HepG2 (cell line): ENCODE measurements at regions not wholly inside any gene's neighbourhood (a gene's known extent, or its start where the extent isn't known, plus 50 kb on each side); places are given as distances from the start of the nearest gene placed in this dataset.

Experiments used
- ATAC-seq: fragments of 200-7000 bp; cut with Tn5 transposase; 3 replicates; pipeline ENCODE4 v1.9.1; 2020; ENCODE audit warnings: mild to moderate bottlenecking, moderate library complexity
- BruUV-seq: library from RNA; stranded (reverse); fragments of 400-500 nt; replicated peaks from 2 replicates; lab custom pipeline; 2021; lab: Mats Ljungman, UMichigan
- CTCF ChIA-PET: fragments of 300-600 bp; formaldehyde crosslinking; extraction: SDS; loops from one replicate; lab custom pipeline; 2021; ENCODE audit warnings: low total read pairs, inconsistent platforms, low intra/inter-chr PET ratio; lab: Yijun Ruan, JAX
- POLR2A ChIA-PET: fragments of 350-600 bp; sonication (Branson Sonifier 250); formaldehyde crosslinking; loops from one replicate; lab custom pipeline; 2020; ENCODE audit warnings: antibody characterized with exemption, inconsistent platforms; lab: Yijun Ruan, JAX
- DNase-seq: peaks from one replicate; pipeline ENCODE4 v3.0.0-alpha.2; 2015; ENCODE audit warnings: low spot score
- FAIRE-seq: peaks from 3 replicates; lab custom pipeline; 2011; peaks lifted over from hg19 to GRCh38; lab: Jason Lieb, UNC
- H2AFZ ChIP-seq: one replicate; pipeline ENCODE4 v1.6.1; 2011; ENCODE audit warnings: low read length, inconsistent platforms
- H3K27ac ChIP-seq: fragments of 300-600 bp; 3 replicates; pipeline ENCODE4 v1.8.0; 2011; ENCODE audit warnings: mixed run types, mild to moderate bottlenecking, mixed read lengths, low read length, inconsistent platforms; ENCODE audit not compliant: insufficient read depth; ENCODE audit errors: extremely low read length
- H3K27me3 ChIP-seq, 2 experiments: fragments of 200-600 bp in 1 of 2; 2 replicates in 1 of 2; 3 replicates in 1 of 2; pipeline versions ENCODE4 v1.6.0 to v1.8.0; 2011; ENCODE audit warnings: low read length in 2 of 2, mild to moderate bottlenecking in 2 of 2, moderate library complexity in 2 of 2, inconsistent platforms in 1 of 2; ENCODE audit not compliant: insufficient read depth in 2 of 2, control insufficient read depth in 1 of 2
- H3K36me3 ChIP-seq, 2 experiments: fragments of 200-600 bp in 1 of 2; replicated peaks in 1 of 2; 2 replicates in 1 of 2; 3 replicates in 1 of 2; pipeline versions ENCODE4 v1.5.1 to v1.8.0; 2011; ENCODE audit warnings: low read length in 2 of 2, inconsistent platforms in 1 of 2; ENCODE audit not compliant: insufficient read depth in 2 of 2, control insufficient read depth in 1 of 2
- H3K4me1 ChIP-seq: 2 replicates; pipeline ENCODE4 v1.5.1; 2012; ENCODE audit warnings: low read length, inconsistent platforms; ENCODE audit not compliant: insufficient read depth
- H3K4me2 ChIP-seq: 2 replicates; pipeline ENCODE4 v1.6.0; 2011; ENCODE audit warnings: low read depth, low read length, inconsistent platforms
- H3K4me3 ChIP-seq, 3 experiments: fragments of 200-600 bp in 1 of 3; sonication (generic), shearing (Covaris generic) in 1 of 3; replicated peaks in 1 of 3; 2 replicates each; pipeline ENCODE4 v1.5.1; 2011 to 2016; ENCODE audit warnings: low read length in 3 of 3, inconsistent platforms in 2 of 3, low read depth in 2 of 3, mild to moderate bottlenecking in 2 of 3, control low read depth in 1 of 3, mixed read lengths in 1 of 3; ENCODE audit not compliant: insufficient read depth in 1 of 3
- H3K79me2 ChIP-seq: one replicate; pipeline ENCODE4 v1.6.1; 2011; ENCODE audit warnings: low read length, inconsistent platforms; ENCODE audit not compliant: insufficient read depth
- H3K9ac ChIP-seq: 2 replicates; pipeline ENCODE4 v1.6.0; 2011; ENCODE audit warnings: mild to moderate bottlenecking, low read depth, low read length, inconsistent platforms; ENCODE audit not compliant: insufficient read depth
- H3K9me3 ChIP-seq: 2 replicates; pipeline ENCODE4 v1.5.1; 2012; ENCODE audit warnings: mild to moderate bottlenecking, low read length
- H4K20me1 ChIP-seq: 2 replicates; pipeline ENCODE4 v1.6.0; 2011; ENCODE audit warnings: inconsistent platforms, mild to moderate bottlenecking, low read length, moderate library complexity; ENCODE audit not compliant: insufficient read depth
- BCL6 ChIP-seq: IDR thresholded peaks from 2 replicates; pipeline ENCODE4 v1.6.1; 2016; ENCODE audit warnings: missing genetic modification reagents, missing compliant biosample characterization
- DNMT1 ChIP-seq: sonication (generic); formaldehyde crosslinking; IDR thresholded peaks from 2 replicates; pipeline ENCODE4 v1.5.1; 2020; ENCODE audit warnings: mild to moderate bottlenecking, missing genetic modification reagents
- GTF2F1 ChIP-seq: fragments of 150-350 bp; IDR thresholded peaks from 2 replicates; pipeline ENCODE4 v1.6.1; 2014; ENCODE audit warnings: low read length
- GZF1 ChIP-seq: sonication (generic); formaldehyde crosslinking; IDR thresholded peaks from 2 replicates; pipeline ENCODE4 v1.5.1; 2020; ENCODE audit warnings: mild to moderate bottlenecking, missing genetic modification reagents
- KMT2B ChIP-seq: IDR thresholded peaks from 2 replicates; pipeline ENCODE4 v1.6.1; 2016; ENCODE audit warnings: missing genetic modification reagents, missing compliant biosample characterization
- MXD4 ChIP-seq: IDR thresholded peaks from 2 replicates; pipeline ENCODE4 v1.6.1; 2016; ENCODE audit warnings: mild to moderate bottlenecking, missing biosample characterization, missing genetic modification reagents
- POLR2G ChIP-seq: fragments of 200-400 bp; formaldehyde crosslinking; IDR thresholded peaks from 2 replicates; pipeline ENCODE4 v1.6.1; 2018; ENCODE audit warnings: mild to moderate bottlenecking, low read depth, low read length, moderate library complexity
- RFX1 ChIP-seq: fragments of 450-650 bp; IDR thresholded peaks from 2 replicates; pipeline ENCODE4 v1.6.1; 2017
- ZBTB1 ChIP-seq: sonication (generic); formaldehyde crosslinking; IDR thresholded peaks from 2 replicates; pipeline ENCODE4 v1.4.0; 2020; ENCODE audit warnings: missing genetic modification reagents, borderline replicate concordance
- ZMYM2 ChIP-seq: sonication (generic); formaldehyde crosslinking; IDR thresholded peaks from 2 replicates; pipeline ENCODE4 v1.8.0; 2022; ENCODE audit warnings: mild to moderate bottlenecking, missing genetic modification reagents
- ZNF296 ChIP-seq: sonication (generic); formaldehyde crosslinking; conservative IDR thresholded peaks from 2 replicates; pipeline ENCODE4 v1.5.0; 2020; ENCODE audit warnings: mild to moderate bottlenecking, missing genetic modification reagents
- ZNF335 ChIP-seq: sonication (generic); formaldehyde crosslinking; IDR thresholded peaks from 2 replicates; pipeline ENCODE4 v1.4.0; 2020; ENCODE audit warnings: missing genetic modification reagents
- ZNF577 ChIP-seq: sonication (generic); formaldehyde crosslinking; IDR thresholded peaks from 2 replicates; pipeline ENCODE4 v1.4.0; 2020; ENCODE audit warnings: mild to moderate bottlenecking, low read depth, missing genetic modification reagents, borderline replicate concordance
- ZNF788 ChIP-seq: sonication (generic); formaldehyde crosslinking; IDR thresholded peaks from 2 replicates; pipeline ENCODE4 v1.5.0; 2020; ENCODE audit warnings: mild to moderate bottlenecking, missing genetic modification reagents, borderline replicate concordance
- ZNF879 ChIP-seq: sonication (generic); formaldehyde crosslinking; IDR thresholded peaks from 2 replicates; pipeline ENCODE4 v1.8.1; 2023; ENCODE audit warnings: missing genetic modification reagents
- WGBS: methylation state at CpG from one replicate; pipeline ENCODE4 v1.1.6; 2017; ENCODE audit warnings: low lambda C conversion rate; 5-methylcytosine and 5-hydroxymethylcytosine counted together
- in situ Hi-C: cut with HindIII; loops from 2 replicates; pipeline ENCODE4 v1.10.0; 2017; ENCODE audit warnings: low pct_unique_long_range_greater_than_20kb; ENCODE audit not compliant: extremely low pct_ligation_motif_present
- intact Hi-C: fragments of 100-400 bp; cut with micrococcal nuclease; formaldehyde crosslinking; loops from one replicate; pipeline ENCODE4 v1.10.0; 2022; ENCODE audit not compliant: unreplicated experiment
- TF ChIP-seq, protein P1 (sequence below): sonication (generic); formaldehyde crosslinking; IDR thresholded peaks from 2 replicates; pipeline ENCODE4 v1.5.1; 2020; ENCODE audit warnings: mild to moderate bottlenecking, missing genetic modification reagents, borderline replicate concordance
- TF ChIP-seq, protein P2 (sequence below): sonication (generic); formaldehyde crosslinking; IDR thresholded peaks from 2 replicates; pipeline ENCODE4 v1.9.0; 2021; ENCODE audit warnings: missing genetic modification reagents, borderline replicate concordance
- TF ChIP-seq, protein P3 (sequence below): sonication (generic); formaldehyde crosslinking; IDR thresholded peaks from 2 replicates; pipeline ENCODE4 v1.8.0; 2022; ENCODE audit warnings: mild to moderate bottlenecking, missing genetic modification reagents, borderline replicate concordance

DNA sequence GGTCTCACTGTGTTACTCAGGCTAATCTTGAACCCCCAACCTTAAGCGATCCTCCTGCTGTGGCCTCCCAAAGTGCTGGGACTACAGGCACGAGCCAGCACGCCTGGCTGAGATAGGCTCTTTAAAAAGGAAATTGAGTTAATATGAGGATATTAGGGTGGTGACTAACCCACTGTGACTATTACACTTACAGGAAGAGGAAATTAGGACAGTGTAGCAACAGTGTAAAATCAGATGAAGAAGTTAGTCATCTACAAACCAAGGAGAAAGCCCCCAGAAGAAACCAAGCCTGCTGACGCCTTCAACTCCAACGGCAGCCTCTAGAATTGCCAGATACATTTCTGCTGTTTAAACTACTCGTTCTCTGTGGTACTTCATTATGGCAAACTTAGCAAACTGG is 711.9 kb downstream of the SUCLG1 start:
- intact Hi-C loops (no loop called here), in situ Hi-C loops (no loop called here)
- Histone ChIP-seq H3K36me3 (no peaks in the 10 kb centered on the region), H3K4me1 (no peaks in the 10 kb centered on the region), H2AFZ (no peak overlapping the region), H3K4me3 (no peak overlapping the region), H4K20me1 (no peaks in the 10 kb centered on the region), H3K27me3 (no peaks in the 10 kb centered on the region; a peak in 1 of 5 replicates), H3K79me2 (no peaks in the 10 kb centered on the region), H3K27ac (no peak overlapping the region), H3K4me2 (no peak overlapping the region), H3K9ac (no peak overlapping the region), H3K9me3 (peaks cover 75% of the 10 kb centered on the region)
- WGBS = 38% methylated on average over 6 of the region's 6 CpGs
- ATAC-seq (no peak), FAIRE-seq (no peak), DNase-seq (no peak)
- no TSS peak for BruUV-seq
- ChIA-PET POLR2A (no interaction called here), CTCF (no interaction called here)
- TF ChIP-seq RFX1 (no peak), ZNF335 (CRISPR knock-in tag) (no peak), ZNF788 (CRISPR knock-in tag) (no peak), DNMT1 (no peak), KMT2B (CRISPR knock-in tag) (no peak), POLR2G (no peak), ZMYM2 (CRISPR knock-in tag) (no peak), GTF2F1 (no peak), ZBTB1 (no peak), MXD4 (CRISPR knock-in tag) (no peak), BCL6 (no peak), ZNF577 (CRISPR knock-in tag) (no peak), ZNF296 (no peak), GZF1 (no peak), ZNF879 (CRISPR knock-in tag) (no peak)
- TF ChIP-seq, protein P1, sequence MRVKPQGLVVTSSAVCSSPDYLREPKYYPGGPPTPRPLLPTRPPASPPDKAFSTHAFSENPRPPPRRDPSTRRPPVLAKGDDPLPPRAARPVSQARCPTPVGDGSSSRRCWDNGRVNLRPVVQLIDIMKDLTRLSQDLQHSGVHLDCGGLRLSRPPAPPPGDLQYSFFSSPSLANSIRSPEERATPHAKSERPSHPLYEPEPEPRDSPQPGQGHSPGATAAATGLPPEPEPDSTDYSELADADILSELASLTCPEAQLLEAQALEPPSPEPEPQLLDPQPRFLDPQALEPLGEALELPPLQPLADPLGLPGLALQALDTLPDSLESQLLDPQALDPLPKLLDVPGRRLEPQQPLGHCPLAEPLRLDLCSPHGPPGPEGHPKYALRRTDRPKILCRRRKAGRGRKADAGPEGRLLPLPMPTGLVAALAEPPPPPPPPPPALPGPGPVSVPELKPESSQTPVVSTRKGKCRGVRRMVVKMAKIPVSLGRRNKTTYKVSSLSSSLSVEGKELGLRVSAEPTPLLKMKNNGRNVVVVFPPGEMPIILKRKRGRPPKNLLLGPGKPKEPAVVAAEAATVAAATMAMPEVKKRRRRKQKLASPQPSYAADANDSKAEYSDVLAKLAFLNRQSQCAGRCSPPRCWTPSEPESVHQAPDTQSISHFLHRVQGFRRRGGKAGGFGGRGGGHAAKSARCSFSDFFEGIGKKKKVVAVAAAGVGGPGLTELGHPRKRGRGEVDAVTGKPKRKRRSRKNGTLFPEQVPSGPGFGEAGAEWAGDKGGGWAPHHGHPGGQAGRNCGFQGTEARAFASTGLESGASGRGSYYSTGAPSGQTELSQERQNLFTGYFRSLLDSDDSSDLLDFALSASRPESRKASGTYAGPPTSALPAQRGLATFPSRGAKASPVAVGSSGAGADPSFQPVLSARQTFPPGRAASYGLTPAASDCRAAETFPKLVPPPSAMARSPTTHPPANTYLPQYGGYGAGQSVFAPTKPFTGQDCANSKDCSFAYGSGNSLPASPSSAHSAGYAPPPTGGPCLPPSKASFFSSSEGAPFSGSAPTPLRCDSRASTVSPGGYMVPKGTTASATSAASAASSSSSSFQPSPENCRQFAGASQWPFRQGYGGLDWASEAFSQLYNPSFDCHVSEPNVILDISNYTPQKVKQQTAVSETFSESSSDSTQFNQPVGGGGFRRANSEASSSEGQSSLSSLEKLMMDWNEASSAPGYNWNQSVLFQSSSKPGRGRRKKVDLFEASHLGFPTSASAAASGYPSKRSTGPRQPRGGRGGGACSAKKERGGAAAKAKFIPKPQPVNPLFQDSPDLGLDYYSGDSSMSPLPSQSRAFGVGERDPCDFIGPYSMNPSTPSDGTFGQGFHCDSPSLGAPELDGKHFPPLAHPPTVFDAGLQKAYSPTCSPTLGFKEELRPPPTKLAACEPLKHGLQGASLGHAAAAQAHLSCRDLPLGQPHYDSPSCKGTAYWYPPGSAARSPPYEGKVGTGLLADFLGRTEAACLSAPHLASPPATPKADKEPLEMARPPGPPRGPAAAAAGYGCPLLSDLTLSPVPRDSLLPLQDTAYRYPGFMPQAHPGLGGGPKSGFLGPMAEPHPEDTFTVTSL = no peak
- TF ChIP-seq, protein P2, sequence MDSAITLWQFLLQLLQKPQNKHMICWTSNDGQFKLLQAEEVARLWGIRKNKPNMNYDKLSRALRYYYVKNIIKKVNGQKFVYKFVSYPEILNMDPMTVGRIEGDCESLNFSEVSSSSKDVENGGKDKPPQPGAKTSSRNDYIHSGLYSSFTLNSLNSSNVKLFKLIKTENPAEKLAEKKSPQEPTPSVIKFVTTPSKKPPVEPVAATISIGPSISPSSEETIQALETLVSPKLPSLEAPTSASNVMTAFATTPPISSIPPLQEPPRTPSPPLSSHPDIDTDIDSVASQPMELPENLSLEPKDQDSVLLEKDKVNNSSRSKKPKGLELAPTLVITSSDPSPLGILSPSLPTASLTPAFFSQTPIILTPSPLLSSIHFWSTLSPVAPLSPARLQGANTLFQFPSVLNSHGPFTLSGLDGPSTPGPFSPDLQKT = no peak
- TF ChIP-seq, protein P3, sequence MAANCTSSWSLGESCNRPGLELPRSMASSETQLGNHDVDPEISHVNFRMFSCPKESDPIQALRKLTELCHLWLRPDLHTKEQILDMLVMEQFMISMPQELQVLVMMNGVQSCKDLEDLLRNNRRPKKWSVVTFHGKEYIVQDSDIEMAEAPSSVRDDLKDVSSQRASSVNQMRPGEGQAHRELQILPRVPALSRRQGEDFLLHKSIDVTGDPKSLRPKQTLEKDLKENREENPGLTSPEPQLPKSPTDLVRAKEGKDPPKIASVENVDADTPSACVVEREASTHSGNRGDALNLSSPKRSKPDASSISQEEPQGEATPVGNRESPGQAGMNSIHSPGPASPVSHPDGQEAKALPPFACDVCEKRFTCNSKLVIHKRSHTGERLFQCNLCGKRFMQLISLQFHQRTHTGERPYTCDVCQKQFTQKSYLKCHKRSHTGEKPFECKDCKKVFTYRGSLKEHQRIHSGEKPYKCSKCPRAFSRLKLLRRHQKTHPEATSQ (CRISPR knock-in tag) = no peak
